Sciatic nerve (tissue), 2 donors: ENCODE measurements at regions not wholly inside any gene's neighbourhood (a gene's known extent, or its start where the extent isn't known, plus 50 kb on each side); places are given as distances from the start of the nearest gene placed in this dataset.
A peak's percentile ranks its signal among the peaks of the same experiment; 100 is the strongest.
"Not testable (repeated sequence)": the region's sequence is repeated elsewhere in the genome, so short reads cannot be mapped to it uniquely, and the experiment has no call there.

Experiments
- ATAC-seq: fragments of 200-7000 bp; cut with Tn5 transposase; one replicate; pipeline ENCODE4 v1.9.1; 2020; ENCODE audit warnings: mild to moderate bottlenecking, moderate library complexity
- DNase-seq: peaks from one replicate; pipeline ENCODE4 v3.0.0-alpha.2; 2020; ENCODE audit warnings: low spot score
- intact Hi-C: fragments of 100-400 bp; cut with DNase I; formaldehyde crosslinking; loops from one replicate; pipeline ENCODE4 v1.14.2; 2022
- donor health status: DM: no; HTN: no; CAD: no.
- donor health status: DM: no; HTN: no; CAD: no.

DNA sequence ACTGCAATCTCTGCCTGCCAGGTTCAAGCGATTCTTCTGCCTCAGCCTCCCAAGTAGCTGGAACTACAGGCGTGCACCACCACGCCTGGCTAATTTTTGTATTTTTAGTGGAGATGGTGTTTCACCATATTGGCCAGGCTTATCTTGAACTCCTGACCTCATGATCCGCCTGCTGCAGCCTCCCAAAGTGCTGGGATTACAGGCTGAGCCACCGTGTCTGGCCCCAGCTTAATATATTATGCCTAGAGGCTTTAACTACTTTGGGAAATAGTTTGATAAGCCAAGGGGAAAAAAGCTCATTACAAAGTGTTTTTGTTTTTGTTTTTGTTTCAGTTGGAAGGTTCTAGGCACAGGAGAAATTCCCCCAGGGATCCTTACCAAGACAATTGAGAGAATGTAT is 184.2 kb upstream of the FAM241A start:
- not testable (repeated sequence) for ATAC-seq

DNA sequence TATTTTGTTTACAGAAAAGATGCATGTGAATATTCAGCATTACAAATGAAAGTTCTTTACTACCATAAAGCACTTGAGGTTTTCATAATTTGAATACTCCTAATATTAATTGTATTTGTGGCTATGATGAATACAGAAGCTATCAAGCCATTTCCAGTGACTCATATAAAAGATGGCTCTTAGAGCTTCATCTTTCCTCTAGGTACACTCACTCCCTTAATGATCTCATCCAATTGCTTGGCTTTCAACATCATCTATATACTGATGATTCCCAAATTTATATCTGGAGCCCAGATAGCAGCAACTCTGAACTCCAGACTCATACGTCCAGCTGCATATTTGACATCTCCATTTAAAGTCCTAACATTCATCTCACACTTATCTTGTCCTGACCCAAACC is 183.4 kb upstream of the FAM241A start:
- intact Hi-C loops, result no loop called here
- ATAC-seq (no peak), DNase-seq (no peak)

More for the DNA sequence above, 184.2 kb upstream of the FAM241A start:
- DNase-seq, intact Hi-C loops: not testable (repeated sequence)

DNA sequence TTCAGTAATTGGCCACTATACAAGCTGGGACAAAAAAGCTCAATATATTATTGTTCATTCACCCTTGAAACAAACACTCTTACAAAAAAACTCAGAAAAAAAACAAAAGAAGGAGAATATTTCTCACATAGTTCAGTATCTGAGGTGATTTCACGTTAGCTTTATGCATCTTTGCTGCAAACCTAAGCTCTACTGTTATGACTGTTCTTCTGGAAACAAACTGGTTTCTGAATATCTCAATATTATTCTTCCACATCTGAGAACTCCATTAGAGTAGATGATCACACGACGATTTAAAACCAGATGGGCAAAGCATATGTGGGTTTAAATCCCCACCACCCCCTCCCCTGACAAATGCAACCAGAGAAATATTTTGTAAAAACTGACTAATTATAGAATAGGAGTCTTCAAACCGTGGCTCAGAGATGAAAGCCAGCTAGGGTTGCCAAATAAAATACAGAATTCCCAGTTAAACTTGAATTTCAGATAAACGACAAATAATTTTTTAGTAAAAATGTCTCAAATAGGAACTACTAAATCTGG is 182.0 kb upstream of the FAM241A start:
- ATAC-seq, result no peak
- DNase-seq, result no peak
- intact Hi-C loops, result no loop called here

DNA sequence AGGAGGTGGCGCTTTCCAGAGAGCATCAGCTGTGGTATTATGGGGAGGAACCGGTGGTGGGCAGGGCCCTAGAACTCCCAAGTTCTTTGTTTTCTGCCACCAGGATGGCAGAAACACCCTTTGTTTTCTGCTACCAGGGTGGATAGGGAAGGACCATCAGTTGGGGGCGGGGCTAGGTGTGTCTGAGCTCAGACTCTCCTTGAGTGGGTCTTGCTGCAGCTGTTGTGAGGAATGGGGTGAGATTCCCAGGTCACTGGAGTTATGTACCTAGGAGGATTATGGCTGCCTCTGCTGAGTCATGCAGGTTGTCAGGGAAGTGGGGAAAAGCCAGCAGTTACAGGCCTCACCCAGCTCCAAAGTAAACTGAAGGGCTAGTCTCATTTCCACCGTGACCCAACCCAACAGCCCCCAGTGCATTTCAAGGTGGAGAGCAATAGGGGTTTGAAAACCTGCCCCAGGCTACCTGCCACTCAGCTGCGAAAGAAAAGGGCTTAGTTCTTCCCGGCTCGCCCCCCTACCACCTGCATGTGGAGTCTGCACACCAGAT is 167.8 kb upstream of the FAM241A start:
- no peak for ATAC-seq
- intact Hi-C loops, result no loop called here
- no peak for DNase-seq

DNA sequence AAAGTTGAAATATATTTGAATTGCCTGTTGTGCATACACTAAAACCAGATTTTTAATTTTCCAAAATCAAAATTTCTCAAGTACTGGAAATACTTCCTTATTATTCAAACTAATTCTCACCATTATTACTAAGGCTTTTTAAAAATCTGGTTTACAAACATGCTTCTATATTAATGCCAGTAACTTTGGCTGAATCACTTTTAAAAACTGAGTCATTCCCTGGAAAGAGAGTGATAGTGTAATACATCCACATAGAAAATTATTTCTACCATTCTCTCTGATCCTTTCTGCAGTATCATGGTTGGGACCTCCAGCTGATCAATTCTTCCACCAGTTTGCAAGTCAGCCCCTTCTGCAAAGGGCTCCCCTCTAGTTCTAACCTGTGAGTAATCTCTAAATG is 165.3 kb upstream of the FAM241A start:
- ATAC-seq (no peak), DNase-seq (no peak)
- intact Hi-C loops, result no loop called here

DNA sequence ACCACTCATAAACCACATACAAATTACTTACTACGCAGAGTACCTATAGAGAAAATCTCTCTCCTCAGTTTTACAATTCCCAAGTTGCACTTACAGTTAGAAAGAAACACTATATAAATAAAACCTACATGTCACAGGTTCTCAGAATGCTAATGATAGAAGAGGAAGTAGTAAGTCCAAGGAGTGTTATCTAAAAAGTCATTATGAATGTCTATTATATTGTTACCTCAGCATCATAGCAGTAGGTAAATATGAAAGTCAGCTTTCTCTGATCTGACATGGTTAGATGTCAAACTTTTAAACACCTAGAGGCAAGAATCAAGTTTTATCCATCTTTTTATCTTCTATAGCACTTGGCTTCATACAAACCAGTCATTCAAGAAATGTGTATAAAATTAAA is 163.2 kb upstream of the FAM241A start:
- DNase-seq (no peak), ATAC-seq (no peak)
- intact Hi-C loops, result no loop called here

DNA sequence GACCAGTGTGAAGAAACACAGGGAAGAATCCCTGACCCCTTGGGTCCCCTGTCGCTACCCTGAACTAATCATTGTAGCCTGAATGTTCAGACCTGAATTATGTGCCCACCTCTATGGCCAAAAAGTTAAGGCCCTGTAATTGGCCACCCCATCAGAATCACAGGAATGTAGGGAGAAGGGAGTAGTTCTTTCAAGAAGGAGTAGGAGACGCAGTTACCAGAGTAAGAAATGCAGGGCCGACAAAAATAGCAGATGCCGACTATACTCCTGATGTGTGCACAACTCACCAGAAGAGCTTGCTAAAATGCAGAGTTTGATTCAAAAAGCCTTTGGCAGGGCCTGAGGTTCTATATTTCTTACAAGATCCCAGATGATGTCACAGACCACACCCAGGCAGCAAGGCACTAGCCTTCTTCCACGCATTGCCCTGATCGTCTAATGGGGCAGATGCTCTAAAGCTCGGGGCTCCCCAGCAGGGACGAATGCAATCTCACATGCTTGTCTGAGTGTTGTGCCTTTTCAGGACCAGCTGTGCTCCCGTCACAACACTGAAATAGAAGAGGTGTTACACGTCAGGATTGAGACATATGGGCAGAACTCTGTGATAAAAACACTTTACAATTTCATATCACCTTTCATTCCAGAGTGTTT is 161.0 kb upstream of the FAM241A start:
- intact Hi-C loops, result no loop called here
- no peak for ATAC-seq
- DNase-seq, result no peak

DNA sequence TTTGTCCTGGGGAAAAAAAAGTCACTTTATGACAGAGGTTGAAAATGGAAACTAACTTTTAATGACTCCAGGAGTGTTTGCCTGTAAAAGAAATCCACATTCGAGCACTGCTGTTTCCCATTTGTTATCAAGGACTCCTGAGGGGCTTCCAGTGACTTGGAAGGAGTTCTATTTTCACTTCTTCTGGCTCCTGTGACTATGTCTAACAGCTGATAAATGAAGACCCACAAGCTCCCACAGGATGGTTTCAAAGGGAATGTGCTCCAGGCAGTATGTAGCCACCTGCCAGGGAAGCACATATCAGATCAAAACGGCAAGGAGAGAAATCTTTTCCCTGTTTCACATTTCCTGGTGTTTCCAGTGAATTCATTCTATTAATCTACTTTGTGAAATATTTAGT is 159.8 kb upstream of the FAM241A start:
- ATAC-seq (no peak), DNase-seq (no peak)
- intact Hi-C loops, result no loop called here

DNA sequence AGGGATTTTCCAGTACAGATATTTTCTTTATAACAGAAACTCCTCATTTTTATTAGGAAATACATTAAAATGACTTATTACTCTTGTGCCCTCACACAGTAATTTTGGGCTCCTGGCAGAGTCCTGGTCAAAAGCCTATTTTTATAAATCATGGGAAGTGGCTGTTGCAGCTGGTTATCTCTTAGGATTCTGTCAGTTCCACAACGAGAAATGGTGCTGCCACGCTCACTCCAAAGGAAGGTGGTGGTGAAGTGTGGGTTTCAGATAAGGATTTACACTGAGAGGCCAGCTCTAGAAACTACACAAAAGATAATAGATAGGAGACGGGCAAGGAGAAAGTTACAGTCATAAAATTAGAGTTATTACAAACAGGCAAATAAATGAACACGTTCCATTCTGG is 159.2 kb upstream of the FAM241A start:
- DNase-seq, result no peak
- ATAC-seq, result no peak
- intact Hi-C loops, result no loop called here

DNA sequence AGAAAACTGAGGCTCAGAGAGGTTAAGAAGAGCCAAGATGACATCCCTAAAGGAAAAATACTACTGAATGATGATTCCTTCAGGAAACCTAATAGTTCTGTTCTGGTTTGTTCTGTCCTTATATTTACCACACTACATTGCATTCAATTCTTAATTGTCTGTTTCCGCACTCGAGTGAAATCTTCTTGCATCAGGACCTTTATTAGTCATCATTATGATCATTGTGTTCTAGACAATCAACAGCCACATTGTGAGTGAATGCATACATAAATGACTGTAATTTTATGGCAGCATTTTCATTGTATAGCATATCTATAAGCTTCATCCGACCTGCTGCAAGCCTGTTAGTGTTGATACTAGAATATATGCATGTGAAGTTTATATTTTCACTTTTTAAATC is 156.7 kb upstream of the FAM241A start:
- ATAC-seq, result no peak
- DNase-seq, result no peak

DNA sequence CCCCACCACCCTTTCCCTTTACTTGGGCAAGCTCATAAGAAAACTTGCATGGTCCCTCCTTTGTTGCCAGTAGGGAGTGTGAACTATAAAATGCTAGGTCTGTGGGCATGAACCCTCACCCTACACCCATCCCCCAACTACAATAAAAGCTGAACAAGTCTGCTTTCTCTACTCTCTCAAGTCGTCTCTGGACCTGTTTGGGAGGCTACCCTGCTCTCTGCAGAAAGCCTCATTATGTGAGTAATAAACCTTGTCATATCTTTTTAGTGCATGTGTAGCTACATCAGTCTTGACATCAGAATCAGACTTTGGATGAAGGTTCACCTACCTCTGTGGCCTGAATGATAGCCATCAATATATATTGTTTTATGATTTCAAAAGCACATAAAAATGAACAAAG is 155.4 kb upstream of the FAM241A start:
- ATAC-seq, result no peak
- intact Hi-C loops, result no loop called here
- no peak for DNase-seq

More for the DNA sequence above, 156.7 kb upstream of the FAM241A start:
- intact Hi-C loops, result no loop called here

DNA sequence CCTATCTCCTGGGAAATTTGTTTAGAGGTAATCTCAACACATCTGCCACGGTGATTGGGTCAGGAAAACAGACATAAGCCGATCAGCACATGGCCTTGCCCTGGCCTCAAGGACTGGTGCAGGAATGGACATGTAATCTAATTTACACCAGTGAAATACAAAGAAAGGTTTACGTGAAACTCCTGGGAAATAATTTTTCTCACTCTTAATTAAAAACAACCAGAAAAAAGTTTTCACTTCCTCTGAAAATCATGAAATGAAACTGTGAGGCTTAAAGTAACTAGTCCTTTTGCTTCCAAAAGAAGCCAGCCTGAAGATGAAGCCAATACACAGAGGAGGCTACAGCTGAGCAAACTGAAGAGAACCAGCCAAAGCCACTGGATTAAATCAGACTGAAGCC is 154.1 kb upstream of the FAM241A start:
- intact Hi-C loops, result no loop called here
- ATAC-seq, result peak; percentile 46
- no peak for DNase-seq

DNA sequence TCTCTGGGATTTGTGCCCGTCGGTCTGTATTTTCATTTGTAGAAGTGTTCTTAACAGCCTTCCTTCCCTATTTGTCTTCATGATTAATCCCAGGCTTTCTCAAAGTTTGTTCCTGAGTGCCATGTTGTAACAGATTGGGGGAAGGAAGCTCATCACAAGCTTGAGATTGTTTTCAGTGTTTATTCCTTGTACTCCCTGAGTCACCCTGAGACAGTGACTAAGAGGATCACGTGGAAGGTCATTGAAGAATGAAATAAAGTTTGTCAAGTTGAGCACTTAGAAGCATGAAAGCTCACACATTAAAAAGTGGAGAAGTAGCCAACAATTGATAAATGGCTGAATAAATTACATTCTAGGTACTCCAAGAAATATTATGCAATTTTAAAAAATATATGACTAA is 153.5 kb upstream of the FAM241A start:
- peak; percentile 61 for ATAC-seq

DNA sequence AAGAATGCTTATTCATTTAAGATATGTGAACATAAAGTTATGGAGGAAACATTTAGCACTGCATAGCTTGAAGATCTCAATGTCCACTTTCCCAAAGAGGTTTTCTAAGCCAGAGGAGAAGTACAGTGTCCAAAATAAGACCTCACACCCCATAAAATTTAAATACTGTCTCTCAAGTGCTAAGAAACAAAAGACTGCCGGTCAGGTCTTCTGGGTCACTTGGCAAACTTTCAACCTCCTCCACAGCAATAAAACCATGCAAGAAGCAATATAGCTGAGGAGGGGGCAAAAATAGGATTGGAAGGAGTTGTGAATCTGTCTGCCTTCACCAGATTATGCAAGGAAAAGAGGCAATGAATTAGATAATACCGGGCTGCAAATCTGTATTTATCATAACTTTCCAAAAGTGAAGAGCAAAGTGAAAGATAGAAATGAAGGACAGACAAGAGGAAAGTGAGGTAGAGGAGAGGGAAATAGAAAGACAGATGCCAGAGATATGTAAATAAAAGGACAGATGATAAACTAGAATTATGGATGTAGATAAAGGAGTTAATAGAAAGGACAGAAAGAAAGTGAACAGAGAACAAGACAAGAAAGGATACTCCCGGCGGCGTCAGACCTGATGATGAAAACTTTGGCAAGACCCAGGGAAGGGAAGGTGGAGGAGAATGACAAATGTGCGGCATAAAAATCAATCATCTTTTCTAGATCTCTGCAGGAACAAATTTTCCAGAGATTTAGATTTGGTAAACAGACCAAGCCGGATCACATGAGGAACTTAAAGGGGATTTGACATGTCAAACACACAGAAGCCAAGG is 152.7 kb upstream of the FAM241A start:
- ATAC-seq (no peak), DNase-seq (no peak)
- intact Hi-C loops, result no loop called here

More for the DNA sequence above, 153.5 kb upstream of the FAM241A start:
- DNase-seq, result no peak
- intact Hi-C loops, result no loop called here

DNA sequence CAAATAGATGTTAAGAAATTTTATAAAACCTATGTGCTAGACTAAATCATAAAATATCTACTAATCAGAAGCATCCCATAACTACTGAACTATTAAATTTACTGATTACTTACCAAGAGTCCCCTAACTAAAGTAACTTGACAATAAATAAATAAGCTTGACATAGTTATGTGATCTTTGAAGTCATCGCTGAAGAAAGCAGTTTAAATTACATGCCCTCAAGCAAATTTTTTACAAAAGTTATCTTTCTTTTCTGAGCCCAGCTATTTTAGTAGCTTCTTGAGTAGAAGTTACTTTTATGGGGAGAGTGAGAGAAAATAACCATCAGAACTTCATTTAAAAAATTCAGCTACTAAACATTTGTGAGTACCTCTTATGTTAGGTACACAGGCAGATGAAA is 150.9 kb upstream of the FAM241A start:
- no peak for DNase-seq
- intact Hi-C loops, result no loop called here
- ATAC-seq, result no peak

DNA sequence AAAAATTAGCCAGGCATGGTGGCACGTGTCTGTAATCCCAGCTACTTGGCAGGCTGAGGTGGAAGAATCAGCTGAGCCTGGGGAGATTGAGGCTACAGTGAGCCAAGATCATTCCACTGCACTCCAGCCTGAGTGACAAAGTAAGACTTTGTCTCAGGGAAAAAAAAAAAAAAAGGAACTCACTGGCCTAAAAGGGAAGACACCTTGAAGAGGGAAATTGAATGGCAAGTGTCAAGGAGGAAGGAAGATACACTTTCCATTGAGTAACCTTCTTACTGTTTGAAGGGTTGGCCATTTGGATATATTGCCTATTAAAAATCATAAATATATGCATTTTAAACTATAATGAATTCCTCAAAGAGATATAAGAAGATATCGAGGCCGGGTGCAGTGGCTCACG is 147.5 kb upstream of the FAM241A start:
- ATAC-seq (no peak), DNase-seq (no peak)
- intact Hi-C loops, result no loop called here

DNA sequence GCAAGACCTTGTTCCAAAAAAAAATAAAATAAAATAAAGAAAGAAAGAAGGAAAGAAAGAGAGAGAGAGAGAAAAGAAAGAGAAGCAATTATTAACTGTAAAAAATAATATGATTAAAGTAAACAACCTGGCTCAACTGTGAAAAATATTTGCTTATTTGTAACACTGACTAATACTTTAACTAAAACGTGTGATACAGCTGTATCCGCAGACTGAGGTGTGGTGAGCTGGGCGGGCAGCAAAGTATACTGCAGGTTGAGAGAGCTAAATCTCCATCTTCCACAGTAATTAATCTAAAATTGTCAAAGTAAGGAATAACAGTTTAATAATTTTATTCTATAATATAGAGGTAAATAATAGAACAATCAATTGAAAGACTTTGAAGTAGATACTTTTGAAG is 145.5 kb upstream of the FAM241A start:
- DNase-seq (no peak), ATAC-seq (no peak)
- intact Hi-C loops, result no loop called here

DNA sequence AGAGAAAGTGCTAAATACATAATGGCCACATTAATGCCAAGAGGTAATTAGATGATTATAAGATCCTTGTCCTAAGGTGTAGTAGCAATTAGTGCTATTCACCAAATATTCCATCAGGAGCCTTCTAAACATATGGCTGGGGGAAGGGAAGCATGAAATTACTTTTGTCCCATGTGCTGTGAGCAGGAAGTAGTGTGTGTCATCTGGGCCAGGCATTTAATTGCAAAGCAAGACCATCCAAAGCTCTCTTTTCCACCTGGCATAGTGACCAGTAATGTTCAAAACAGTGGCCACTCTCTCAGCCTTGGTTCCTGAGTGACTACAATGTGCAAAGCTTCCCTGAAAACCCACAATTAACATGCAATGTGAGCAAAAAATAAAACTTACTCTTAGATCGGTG is 144.2 kb upstream of the FAM241A start:
- DNase-seq, result no peak

DNA sequence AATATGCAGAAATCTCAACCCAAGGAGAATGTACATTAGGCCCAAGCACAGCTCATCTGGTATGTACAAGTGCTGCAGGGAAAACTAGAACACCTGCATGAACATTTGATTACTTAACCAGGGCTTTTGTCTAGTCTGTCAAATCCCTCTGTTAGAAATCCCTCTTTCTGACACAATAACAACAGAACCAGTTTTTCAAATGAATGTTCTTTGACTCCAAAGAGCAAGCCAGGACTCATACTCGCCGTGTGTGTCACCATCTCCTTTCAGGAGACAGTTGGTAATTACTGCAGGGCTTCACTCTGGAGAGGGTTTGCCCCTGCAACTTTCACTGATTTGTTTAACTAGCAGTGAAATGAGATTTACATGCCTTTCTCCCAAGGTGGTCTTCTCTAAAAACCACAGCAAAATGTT is 143.0 kb upstream of the FAM241A start:
- ATAC-seq (no peak), DNase-seq (no peak)
- intact Hi-C loops, result no loop called here

More for the DNA sequence above, 144.2 kb upstream of the FAM241A start:
- ATAC-seq, result no peak
- intact Hi-C loops, result no loop called here

DNA sequence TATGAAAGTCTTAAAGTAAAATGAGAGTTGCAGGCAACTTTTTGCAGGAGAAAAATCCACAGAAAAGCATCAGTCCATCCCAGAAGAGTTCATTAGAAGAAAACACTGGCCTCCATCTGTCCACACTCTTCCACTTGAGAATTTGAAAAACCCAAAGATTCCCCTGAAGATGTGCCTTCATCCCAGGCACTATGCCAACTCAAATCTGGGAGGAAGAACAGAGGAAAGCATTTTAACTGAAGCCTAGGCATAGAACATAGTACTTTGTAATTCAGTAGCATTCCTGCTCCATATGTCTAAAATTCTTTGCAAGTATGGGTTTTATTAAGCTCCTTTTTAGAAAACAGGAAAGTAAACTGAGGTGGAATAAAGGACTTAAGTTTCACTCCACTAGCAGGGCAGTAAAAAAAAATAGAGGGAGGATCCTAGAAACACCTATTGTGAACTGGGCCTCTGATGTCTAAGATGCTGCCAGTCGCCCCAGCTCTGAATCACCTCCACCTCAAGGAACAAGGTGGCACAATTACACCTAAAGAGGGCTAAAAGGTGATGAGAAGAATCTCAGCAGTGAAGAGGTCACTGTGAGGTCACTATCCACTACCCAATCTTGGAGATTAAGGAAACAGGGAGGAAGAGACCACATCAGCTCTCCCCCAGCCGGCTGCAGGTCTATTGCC is 141.9 kb upstream of the FAM241A start:
- no peak for DNase-seq
- ATAC-seq, result no peak
- intact Hi-C loops, result no loop called here
